ENCODE measurements at regions not wholly inside any gene's neighbourhood (a gene's known extent, or its start where the extent isn't known, plus 50 kb on each side); places are given as distances from the start of the nearest gene placed in this dataset.

- TF ChIP-seq CTCF (IDR thresholded peaks at IDR 0.05; ENCODE audit: insufficient read depth, low read length, poor library complexity, severe bottlenecking) (no peak), EZH2phosphoT487 (conservative IDR thresholded peaks at IDR 0.05; ENCODE audit: low read length) (no peak)
These were observed 304.1 kb upstream of the EPHA6 start for GRCh38 chr3:96510334-96510733.

Measured in SU-DHL-6 (cell line).